ENCODE measurements at regions not wholly inside any gene's neighbourhood (a gene's known extent, or its start where the extent isn't known, plus 50 kb on each side); places are given as distances from the start of the nearest gene placed in this dataset.

DNA sequence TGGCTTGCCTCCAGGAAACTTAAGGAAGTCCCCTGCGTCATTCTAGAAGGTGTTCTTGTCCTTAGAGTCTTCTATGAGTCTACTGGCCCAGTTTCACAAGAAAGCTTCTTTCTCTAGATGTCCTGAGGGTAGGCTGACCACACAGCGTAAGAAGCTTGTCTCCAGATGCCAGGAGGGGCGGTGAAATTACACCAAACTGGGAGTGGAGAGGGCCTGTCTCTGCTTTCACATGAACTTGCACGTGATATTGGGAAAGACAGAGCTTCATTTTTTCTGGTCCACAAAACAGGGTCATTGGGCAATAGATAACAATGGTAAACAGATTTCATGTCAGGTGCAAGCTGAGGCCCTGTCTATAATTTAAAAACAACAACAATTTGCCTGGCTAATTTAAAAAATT lies 85.7 kb upstream of the TBX3 start:
- TF ChIP-seq, protein P1, sequence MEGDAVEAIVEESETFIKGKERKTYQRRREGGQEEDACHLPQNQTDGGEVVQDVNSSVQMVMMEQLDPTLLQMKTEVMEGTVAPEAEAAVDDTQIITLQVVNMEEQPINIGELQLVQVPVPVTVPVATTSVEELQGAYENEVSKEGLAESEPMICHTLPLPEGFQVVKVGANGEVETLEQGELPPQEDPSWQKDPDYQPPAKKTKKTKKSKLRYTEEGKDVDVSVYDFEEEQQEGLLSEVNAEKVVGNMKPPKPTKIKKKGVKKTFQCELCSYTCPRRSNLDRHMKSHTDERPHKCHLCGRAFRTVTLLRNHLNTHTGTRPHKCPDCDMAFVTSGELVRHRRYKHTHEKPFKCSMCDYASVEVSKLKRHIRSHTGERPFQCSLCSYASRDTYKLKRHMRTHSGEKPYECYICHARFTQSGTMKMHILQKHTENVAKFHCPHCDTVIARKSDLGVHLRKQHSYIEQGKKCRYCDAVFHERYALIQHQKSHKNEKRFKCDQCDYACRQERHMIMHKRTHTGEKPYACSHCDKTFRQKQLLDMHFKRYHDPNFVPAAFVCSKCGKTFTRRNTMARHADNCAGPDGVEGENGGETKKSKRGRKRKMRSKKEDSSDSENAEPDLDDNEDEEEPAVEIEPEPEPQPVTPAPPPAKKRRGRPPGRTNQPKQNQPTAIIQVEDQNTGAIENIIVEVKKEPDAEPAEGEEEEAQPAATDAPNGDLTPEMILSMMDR (IDR thresholded peaks at IDR 0.05) = no peak
- no peak for TF ChIP-seq POLR2A (IDR thresholded peaks at IDR 0.05)

Data from Peyer's patch (tissue), 4 donors.